ENCODE measurements at regions not wholly inside any gene's neighbourhood (a gene's known extent, or its start where the extent isn't known, plus 50 kb on each side); places are given as distances from the start of the nearest gene placed in this dataset.

DNA sequence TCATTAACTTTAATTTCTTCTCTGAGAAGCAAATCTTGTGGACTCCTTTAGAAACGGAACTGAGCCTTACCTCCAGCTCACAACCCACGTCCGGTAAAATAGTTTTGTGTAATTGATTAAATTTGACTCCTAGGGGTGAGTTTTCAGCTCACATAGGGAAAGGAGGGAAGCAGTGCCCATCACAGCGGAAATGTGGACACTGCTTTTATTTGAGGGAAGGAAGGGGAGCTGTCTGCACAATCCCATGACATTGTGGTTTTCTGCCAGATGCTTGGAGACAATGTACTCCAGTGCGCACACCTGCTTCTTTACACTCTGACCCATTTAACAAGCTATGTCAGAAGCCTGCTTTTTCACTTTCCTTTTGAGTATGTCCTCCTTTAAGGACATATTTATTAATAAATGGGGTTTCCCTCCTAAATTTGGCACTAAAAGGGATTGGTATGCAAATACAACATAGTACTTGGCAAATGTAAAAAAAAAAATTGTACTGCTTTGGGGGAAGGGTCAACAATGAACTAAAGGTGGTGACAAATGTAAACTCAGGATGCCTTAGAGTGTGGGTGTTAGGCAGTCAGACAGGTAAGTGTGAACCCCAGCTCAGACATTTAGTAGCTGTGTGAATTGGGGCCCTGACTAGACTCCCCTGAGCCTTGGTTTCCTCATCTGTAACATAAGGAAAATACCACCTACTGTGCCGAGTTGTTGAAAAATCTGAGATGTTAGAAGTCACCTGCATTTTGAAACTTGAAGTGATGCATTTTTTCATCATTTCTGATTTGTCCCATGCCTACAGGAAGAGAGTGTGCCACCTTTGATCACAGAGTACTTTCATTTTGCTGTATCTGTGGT, 90.2 kb upstream of the KLF6 start:
- TF ChIP-seq POLR2A (IDR thresholded peaks at IDR 0.05; ENCODE audit: low read depth, low read length) (no peak), POLR2AphosphoS5 (IDR thresholded peaks at IDR 0.05; ENCODE audit: insufficient read depth, low read depth, low read length) (no peak), MYC (IDR thresholded peaks at IDR 0.05; ENCODE audit: low read depth, low read length) (no peak), FOS (IDR thresholded peaks at IDR 0.05; ENCODE audit: borderline replicate concordance, insufficient read depth, low read length) (no peak), JUN (IDR thresholded peaks at IDR 0.05; ENCODE audit: borderline replicate concordance, insufficient read depth, insufficient read length, low read depth) (no peak)
- TF ChIP-seq, protein P1, sequence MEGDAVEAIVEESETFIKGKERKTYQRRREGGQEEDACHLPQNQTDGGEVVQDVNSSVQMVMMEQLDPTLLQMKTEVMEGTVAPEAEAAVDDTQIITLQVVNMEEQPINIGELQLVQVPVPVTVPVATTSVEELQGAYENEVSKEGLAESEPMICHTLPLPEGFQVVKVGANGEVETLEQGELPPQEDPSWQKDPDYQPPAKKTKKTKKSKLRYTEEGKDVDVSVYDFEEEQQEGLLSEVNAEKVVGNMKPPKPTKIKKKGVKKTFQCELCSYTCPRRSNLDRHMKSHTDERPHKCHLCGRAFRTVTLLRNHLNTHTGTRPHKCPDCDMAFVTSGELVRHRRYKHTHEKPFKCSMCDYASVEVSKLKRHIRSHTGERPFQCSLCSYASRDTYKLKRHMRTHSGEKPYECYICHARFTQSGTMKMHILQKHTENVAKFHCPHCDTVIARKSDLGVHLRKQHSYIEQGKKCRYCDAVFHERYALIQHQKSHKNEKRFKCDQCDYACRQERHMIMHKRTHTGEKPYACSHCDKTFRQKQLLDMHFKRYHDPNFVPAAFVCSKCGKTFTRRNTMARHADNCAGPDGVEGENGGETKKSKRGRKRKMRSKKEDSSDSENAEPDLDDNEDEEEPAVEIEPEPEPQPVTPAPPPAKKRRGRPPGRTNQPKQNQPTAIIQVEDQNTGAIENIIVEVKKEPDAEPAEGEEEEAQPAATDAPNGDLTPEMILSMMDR (IDR thresholded peaks at IDR 0.05; ENCODE audit: extremely low read depth in 1 of 2, insufficient read depth in 1 of 2, low read depth in 1 of 2, low read length in 2 of 2) = no peak
